ENCODE measurements at regions not wholly inside any gene's neighbourhood (a gene's known extent, or its start where the extent isn't known, plus 50 kb on each side); places are given as distances from the start of the nearest gene placed in this dataset.

DNA sequence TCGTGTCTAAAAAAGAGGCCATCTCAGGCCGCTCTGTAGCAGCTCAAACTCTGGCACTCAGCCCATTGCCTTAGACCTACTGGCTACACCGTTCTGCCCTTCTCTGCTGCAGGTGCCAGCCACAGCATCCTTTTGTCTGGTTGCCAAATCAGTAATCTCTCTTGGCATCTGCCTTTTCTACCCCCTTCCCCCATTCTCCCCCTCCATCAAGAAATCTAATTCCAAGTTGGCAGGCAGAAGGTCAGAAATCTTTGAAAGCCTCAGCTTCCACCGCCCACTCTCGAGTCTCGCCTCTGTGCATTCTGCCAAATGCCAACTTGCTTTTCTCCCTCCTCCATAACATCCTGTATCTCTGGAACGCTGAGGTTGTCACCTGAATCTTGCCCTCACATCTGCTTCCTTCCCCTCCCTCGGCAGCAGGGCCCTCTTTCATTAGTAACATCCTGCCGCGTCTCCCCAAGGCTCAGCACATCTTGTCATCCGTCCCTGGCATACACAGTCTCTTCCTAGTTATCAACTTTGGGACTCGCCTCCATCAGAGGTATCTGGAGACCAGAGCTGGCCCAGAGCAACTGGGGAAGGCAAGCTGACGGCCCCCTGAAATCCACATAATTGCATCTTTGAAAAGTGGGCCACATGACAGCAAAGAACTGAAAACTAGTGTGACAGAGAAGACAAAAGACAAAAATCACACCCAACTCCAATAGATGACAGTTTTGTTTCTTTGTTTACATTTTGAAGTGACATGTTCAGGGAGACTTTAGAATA lies 312.0 kb upstream of the CCDC54 start:
- Histone ChIP-seq H3K27ac (no peak overlapping the region), H3K4me1 (ENCODE audit: control insufficient read depth in 1 of 2, insufficient read depth in 1 of 2, low read depth in 1 of 2, low read length in 1 of 2) (no peaks in the 10 kb centered on the region), H3K36me3 (no peaks in the 10 kb centered on the region), H3K9me3 (no peaks in the 10 kb centered on the region), H3K4me3 (ENCODE audit: low read depth in 1 of 2, low read length in 1 of 2) (no peak overlapping the region), H3K27me3 (peaks cover 8% of the 10 kb centered on the region)
- TF ChIP-seq, protein P1, sequence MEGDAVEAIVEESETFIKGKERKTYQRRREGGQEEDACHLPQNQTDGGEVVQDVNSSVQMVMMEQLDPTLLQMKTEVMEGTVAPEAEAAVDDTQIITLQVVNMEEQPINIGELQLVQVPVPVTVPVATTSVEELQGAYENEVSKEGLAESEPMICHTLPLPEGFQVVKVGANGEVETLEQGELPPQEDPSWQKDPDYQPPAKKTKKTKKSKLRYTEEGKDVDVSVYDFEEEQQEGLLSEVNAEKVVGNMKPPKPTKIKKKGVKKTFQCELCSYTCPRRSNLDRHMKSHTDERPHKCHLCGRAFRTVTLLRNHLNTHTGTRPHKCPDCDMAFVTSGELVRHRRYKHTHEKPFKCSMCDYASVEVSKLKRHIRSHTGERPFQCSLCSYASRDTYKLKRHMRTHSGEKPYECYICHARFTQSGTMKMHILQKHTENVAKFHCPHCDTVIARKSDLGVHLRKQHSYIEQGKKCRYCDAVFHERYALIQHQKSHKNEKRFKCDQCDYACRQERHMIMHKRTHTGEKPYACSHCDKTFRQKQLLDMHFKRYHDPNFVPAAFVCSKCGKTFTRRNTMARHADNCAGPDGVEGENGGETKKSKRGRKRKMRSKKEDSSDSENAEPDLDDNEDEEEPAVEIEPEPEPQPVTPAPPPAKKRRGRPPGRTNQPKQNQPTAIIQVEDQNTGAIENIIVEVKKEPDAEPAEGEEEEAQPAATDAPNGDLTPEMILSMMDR (IDR thresholded peaks at IDR 0.05): no peak

DNA sequence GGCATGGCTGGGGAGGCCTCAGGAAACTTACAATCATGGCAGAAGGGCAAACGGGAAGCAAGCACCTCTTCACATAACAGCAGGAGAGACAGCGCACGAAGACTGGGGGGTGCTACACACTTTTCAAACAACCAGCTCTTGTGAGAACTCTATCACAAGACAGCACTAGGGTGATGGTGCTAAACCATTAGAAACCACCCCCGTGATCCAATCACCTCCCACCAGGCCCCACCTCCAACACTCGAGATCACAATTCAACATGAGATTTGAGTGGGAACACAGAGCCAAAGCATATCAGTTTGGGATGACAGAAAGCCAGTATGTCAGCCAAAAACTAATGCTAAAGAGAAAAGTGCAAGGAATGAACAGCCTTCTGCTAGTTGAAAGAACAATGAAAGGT lies 309.8 kb upstream of the CCDC54 start:
- H3K27ac ChIP-seq: no peak overlapping the region
- TF ChIP-seq, protein P1 (IDR thresholded peaks at IDR 0.05): no peak
- H3K4me3 ChIP-seq (ENCODE audit: low read depth in 1 of 2, low read length in 1 of 2): no peak overlapping the region
- no peaks in the 10 kb centered on the region for H3K9me3 ChIP-seq
- no peaks in the 10 kb centered on the region for H3K36me3 ChIP-seq
- H3K4me1 ChIP-seq (ENCODE audit: control insufficient read depth in 1 of 2, insufficient read depth in 1 of 2, low read depth in 1 of 2, low read length in 1 of 2): no peaks in the 10 kb centered on the region
- H3K27me3 ChIP-seq: peaks cover 8% of the 10 kb centered on the region

DNA sequence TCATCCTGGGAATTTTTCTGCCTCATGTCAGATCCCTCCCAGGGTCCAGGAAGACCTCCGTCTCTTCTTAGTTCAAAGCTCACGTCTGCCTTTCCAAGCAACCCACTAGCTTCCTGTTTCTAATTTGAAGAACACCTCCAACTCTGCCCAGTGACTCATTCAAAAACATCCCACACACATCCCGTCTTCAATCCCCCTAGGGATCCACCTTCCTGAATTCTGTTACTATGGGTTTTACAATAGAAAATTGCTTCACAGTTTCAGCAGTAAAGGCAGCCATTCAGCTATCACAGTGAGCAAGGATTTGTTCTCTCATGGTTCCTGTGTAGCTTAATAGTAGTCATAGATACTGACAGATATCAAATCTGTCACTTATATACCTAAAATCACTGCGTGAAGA lies 308.3 kb upstream of the CCDC54 start:
- no peaks in the 10 kb centered on the region for H3K36me3 ChIP-seq
- peaks cover 8% of the 10 kb centered on the region for H3K27me3 ChIP-seq
- no peak overlapping the region for H3K27ac ChIP-seq
- H3K4me1 ChIP-seq (ENCODE audit: control insufficient read depth in 1 of 2, insufficient read depth in 1 of 2, low read depth in 1 of 2, low read length in 1 of 2): no peaks in the 10 kb centered on the region
- no peak overlapping the region for H3K4me3 ChIP-seq (ENCODE audit: low read depth in 1 of 2, low read length in 1 of 2)
- TF ChIP-seq, protein P1 (IDR thresholded peaks at IDR 0.05): no peak
- no peaks in the 10 kb centered on the region for H3K9me3 ChIP-seq

DNA sequence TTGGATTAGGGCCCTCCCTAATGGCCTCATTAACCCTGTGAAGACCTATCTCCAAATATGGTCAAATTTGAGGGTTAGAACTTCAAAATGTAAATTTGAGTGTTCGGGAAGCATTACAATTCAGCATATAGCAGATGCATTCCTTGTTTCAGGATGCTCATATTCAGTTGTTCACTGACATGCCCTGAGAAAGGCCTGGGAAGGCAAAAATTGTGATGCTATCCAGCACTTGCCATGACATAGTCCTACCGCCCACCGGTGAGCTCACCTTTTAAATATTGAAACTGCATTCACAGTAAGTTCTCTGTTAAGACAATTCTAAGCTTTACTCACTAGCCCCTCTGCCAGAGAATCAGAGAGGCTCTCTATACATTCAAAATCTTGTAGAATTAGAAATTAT lies 300.3 kb upstream of the CCDC54 start:
- TF ChIP-seq, protein P1 (IDR thresholded peaks at IDR 0.05): no peak
- H3K27ac ChIP-seq: no peak overlapping the region

DNA sequence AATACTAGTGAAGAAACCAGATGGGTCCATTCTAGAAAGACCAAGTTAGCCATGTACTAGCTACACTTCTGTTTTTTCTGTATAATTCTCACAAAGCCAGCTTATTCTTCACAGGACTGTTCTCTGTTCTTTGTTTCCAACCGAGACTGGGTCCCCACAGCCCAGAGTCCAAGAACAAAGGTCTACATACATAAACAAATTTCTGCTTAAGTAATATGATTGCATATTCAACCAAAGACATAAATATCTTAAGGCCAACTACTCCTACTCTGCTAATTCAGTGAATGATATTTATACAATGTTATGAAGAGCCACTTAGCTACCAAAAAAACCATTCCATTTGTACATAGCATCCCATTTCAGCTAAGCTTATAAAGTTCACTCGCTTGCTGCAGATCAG lies 299.8 kb upstream of the CCDC54 start:
- Histone ChIP-seq H3K4me3 (ENCODE audit: low read depth in 1 of 2, low read length in 1 of 2) (no peak overlapping the region), H3K36me3 (no peaks in the 10 kb centered on the region), H3K4me1 (ENCODE audit: control insufficient read depth in 1 of 2, insufficient read depth in 1 of 2, low read depth in 1 of 2, low read length in 1 of 2) (no peaks in the 10 kb centered on the region), H3K27me3 (no peaks in the 10 kb centered on the region), H3K9me3 (no peaks in the 10 kb centered on the region), H3K27ac (no peak overlapping the region)
- TF ChIP-seq, protein P1 (IDR thresholded peaks at IDR 0.05): no peak

More for the DNA sequence above, 300.3 kb upstream of the CCDC54 start:
- H3K4me1 ChIP-seq (ENCODE audit: control insufficient read depth in 1 of 2, insufficient read depth in 1 of 2, low read depth in 1 of 2, low read length in 1 of 2): no peaks in the 10 kb centered on the region
- H3K9me3 ChIP-seq: no peaks in the 10 kb centered on the region
- no peaks in the 10 kb centered on the region for H3K36me3 ChIP-seq
- H3K27me3 ChIP-seq: no peaks in the 10 kb centered on the region
- no peak overlapping the region for H3K4me3 ChIP-seq (ENCODE audit: low read depth in 1 of 2, low read length in 1 of 2)

Measured in neutrophil (primary cell).